H1 (cell line): ENCODE measurements at regions not wholly inside any gene's neighbourhood (a gene's known extent, or its start where the extent isn't known, plus 50 kb on each side); places are given as distances from the start of the nearest gene placed in this dataset.

Experiments
- CHD1 ChIP-seq: IDR thresholded peaks from 2 replicates; pipeline ENCODE4 v1.6.1; 2012; ENCODE audit warnings: low read depth, low read length, improper control_type of control experiment
- EGR1 ChIP-seq: IDR thresholded peaks from 2 replicates; pipeline ENCODE4 v1.6.1; 2011; ENCODE audit warnings: low read depth, low read length, borderline replicate concordance
- MAX ChIP-seq: IDR thresholded peaks from 2 replicates; pipeline ENCODE4 v1.6.1; 2012; ENCODE audit warnings: inconsistent platforms
- NANOG ChIP-seq: IDR thresholded peaks from 2 replicates; pipeline ENCODE4 v1.6.1; 2011; ENCODE audit warnings: low read length, low read depth, mild to moderate bottlenecking, inconsistent platforms; ENCODE audit not compliant: insufficient read depth, poor library complexity, severe bottlenecking
- RAD21 ChIP-seq, 2 experiments: IDR thresholded peaks in 1 of 2; conservative IDR thresholded peaks in 1 of 2; 2 replicates each; pipeline ENCODE4 v1.6.1; 2011; ENCODE audit warnings: low read depth in 2 of 2, low read length in 2 of 2, improper control_type of control experiment in 1 of 2, inconsistent platforms in 1 of 2, mild to moderate bottlenecking in 1 of 2, moderate library complexity in 1 of 2
- RFX5 ChIP-seq: IDR thresholded peaks from 2 replicates; pipeline ENCODE4 v1.6.1; 2011; ENCODE audit warnings: low read depth, low read length, improper control_type of control experiment, borderline replicate concordance
- RNF2 ChIP-seq: fragments of 200-900, 300-1000 bp; sonication (generic); IDR thresholded peaks from 2 replicates; pipeline ENCODE4 v1.7.1; 2016; ENCODE audit warnings: borderline replicate concordance, low read depth, mild to moderate bottlenecking, antibody characterized with exemption, low read length; ENCODE audit not compliant: poor library complexity, severe bottlenecking; ENCODE audit errors: missing control alignments

- no peak for TF ChIP-seq RNF2
- no peak for TF ChIP-seq MAX
- TF ChIP-seq EGR1 = no peak
- no peak for TF ChIP-seq RFX5
- TF ChIP-seq CHD1 = no peak
- TF ChIP-seq RAD21 (IDR thresholded peaks at IDR 0.05 in 1 of 2, conservative IDR thresholded peaks at IDR 0.05 in 1 of 2; ENCODE audit: low read depth in 2 of 2, low read length in 2 of 2) = no peak
- TF ChIP-seq NANOG = no peak
Observed at GRCh38 chr11:133723056-133723455, 122.3 kb downstream of the SPATA19 start (continued).
